Epithelial cell of proximal tubule (primary cell): ENCODE measurements at regions not wholly inside any gene's neighbourhood (a gene's known extent, or its start where the extent isn't known, plus 50 kb on each side); places are given as distances from the start of the nearest gene placed in this dataset.
"Not testable (repeated sequence)": the region's sequence is repeated elsewhere in the genome, so short reads cannot be mapped to it uniquely, and the experiment has no call there.

Source experiments
- DNase-seq: peaks from one replicate; pipeline ENCODE4 v3.0.0-alpha.2; 2011; ENCODE audit warnings: low read depth
- H3K4me3 ChIP-seq: 2 replicates; pipeline ENCODE4 v1.5.1; 2011; ENCODE audit warnings: low read depth, mild to moderate bottlenecking, low read length
- TF ChIP-seq, protein P1 (sequence below): conservative IDR thresholded peaks from 2 replicates; pipeline ENCODE4 v1.5.1; 2012; ENCODE audit warnings: low read depth, mild to moderate bottlenecking, low read length

DNA sequence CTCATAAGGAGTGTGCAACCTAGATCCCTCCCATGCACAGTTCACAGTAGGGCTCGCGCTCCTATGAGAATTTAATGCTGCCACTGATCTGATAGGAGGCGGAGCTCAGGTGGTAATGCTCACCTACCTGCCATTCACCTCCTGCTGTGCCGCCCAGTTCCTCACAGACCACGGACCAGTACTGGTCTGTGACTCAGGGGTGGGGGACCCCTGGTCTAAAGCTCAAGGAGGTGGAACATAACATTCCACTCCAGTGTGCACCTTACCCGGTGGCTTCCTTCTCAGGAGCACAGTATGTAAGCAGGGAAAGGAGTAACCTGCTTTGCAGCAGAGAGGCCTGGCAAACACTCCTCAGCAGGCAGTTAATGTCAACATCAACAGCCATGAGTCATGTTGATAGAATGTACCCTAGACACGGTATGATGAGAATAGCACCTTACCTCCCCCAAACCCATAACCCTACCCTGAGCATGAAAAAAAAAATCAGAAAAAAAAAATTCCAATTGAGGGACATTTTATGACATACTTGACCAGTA is 273.5 kb downstream of the FGFR2 start:
- peak; percentile 52 for DNase-seq
- TF ChIP-seq, protein P1, sequence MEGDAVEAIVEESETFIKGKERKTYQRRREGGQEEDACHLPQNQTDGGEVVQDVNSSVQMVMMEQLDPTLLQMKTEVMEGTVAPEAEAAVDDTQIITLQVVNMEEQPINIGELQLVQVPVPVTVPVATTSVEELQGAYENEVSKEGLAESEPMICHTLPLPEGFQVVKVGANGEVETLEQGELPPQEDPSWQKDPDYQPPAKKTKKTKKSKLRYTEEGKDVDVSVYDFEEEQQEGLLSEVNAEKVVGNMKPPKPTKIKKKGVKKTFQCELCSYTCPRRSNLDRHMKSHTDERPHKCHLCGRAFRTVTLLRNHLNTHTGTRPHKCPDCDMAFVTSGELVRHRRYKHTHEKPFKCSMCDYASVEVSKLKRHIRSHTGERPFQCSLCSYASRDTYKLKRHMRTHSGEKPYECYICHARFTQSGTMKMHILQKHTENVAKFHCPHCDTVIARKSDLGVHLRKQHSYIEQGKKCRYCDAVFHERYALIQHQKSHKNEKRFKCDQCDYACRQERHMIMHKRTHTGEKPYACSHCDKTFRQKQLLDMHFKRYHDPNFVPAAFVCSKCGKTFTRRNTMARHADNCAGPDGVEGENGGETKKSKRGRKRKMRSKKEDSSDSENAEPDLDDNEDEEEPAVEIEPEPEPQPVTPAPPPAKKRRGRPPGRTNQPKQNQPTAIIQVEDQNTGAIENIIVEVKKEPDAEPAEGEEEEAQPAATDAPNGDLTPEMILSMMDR = no peak
- no peak overlapping the region for H3K4me3 ChIP-seq

DNA sequence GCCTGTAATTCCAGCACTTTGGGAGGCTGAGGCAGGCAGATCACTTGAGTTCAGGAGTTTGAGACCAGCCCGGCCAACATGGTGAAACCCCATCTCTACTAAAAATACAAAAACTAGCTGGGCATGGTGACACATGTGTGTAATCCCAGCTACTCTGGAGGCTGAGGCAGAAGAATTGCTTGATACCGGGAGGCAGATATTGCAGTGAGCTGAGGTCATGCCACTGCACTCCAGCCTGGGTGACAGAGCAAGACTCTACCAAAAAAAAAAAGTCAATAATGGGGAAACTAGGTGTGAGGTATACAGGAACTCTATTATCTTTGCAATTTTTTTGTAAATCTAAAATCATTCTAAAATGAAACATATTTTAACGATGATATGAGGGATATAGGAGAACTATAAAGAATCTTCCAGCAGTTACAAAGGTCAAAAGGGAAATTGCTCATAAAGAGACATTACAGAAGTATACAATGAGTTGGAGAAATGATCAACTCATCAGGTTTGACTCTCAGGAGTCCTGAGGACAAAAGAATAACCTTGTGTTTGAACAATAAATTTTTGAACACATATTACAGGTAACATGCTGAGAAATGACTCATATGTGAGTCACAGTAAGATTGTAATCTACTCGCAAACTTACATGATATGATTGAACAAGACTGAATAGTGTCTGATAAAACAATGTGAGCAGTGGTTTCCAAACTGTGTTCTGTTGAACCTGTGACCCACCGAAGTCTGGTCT is 272.6 kb downstream of the FGFR2 start:
- TF ChIP-seq, protein P1 = no peak
- no peak overlapping the region for H3K4me3 ChIP-seq
- no peak for DNase-seq

DNA sequence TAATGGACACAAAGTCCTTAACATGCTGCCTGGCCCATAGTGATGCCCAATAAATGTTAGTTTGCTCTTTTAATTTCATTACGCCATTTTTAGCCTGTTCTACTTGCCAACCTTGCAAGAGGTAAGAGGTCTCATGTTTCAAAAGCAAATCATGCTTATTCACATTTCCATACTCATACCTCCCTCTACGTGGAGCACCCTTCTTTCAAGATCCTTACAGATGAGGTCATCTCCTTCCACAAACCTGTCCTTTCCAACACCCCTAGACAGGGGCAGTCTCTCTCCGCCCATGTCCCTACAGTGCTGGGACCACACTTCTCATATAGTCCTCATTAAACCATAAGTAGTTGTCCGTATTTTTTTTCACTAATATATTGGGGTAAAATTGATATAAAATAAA is 271.3 kb downstream of the FGFR2 start:
- DNase-seq = no peak

DNA sequence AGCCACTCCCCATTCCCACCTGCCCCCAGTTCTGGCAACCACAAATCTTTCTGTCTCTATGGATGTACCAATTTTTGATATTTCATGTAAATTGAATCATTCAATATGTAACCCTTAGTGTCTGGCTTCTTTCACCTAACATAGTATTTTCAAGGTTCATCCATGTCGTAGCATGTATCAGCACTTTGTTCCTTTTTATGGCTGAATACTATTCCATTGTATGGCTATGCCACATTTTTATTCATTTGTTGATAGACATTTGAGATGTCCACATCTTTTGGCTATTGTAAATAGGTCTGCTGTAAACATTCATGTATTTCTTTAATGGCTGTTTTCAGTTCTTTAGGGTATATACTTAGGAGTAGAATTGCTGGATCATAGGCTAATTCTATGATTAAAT is 270.5 kb downstream of the FGFR2 start:
- TF ChIP-seq, protein P1 = no peak
- DNase-seq = no peak
- no peak overlapping the region for H3K4me3 ChIP-seq

More for the DNA sequence above, 271.3 kb downstream of the FGFR2 start:
- TF ChIP-seq, protein P1 = no peak
- H3K4me3 ChIP-seq = no peak overlapping the region

DNA sequence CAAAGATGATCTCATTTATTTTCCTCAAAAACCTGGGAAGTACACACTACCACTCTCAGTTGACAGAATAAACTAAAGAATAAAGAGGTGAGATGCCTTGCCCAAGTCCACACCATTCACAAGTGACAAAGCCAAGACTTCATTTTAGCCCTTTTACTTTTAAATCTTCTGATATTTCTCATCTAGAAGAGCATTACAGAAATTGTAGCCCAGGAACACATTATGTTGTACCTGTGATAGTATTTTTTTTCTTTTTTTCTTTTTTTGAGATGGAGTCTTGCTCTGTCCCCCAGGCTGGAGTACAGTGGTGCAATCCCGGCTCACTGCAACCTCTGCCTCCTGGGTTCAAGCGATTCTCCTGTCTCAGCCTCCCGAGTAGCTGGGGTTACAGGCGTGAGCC is 268.6 kb downstream of the FGFR2 start:
- DNase-seq = not testable (repeated sequence)

DNA sequence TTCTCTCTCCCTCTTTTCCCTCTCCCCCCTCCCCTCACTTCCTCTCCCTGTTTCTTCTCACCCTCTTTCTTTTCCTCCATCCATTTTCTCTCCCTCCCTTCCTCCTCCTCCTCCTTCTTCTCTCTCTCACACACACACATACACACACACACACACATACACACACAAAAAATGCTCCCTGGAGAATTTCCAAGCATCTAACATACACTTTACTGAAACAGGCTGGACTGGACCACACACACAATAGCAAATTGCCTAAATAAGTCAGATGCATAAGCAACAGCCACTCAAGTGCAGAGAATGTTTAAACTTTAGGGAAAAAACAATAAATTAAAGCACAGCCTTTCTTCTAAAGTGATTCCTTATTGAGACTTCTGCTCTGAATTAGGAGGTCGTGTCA is 267.7 kb downstream of the FGFR2 start:
- TF ChIP-seq, protein P1 = no peak
- H3K4me3 ChIP-seq = no peak overlapping the region
- no peak for DNase-seq

More for the DNA sequence above, 268.6 kb downstream of the FGFR2 start:
- H3K4me3 ChIP-seq = not testable (repeated sequence)

DNA sequence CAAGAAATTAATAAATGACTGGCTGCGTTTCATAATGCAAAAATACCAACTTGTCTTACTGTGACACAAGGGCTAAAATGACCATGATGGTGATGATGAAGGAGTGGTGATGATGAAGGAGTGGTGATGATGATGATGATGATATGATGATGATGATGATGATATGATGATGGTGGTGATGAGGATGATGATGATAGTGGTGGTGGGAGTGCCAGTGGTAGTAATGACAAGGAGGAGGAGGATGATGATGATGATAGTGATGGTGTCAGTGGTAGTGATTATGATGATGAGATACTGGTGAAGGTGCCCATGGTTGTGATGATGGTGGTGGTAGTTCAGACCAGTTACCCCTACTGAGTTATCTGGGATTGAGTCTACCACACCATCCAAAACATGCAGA is 265.9 kb downstream of the FGFR2 start:
- no peak for DNase-seq
- no peak overlapping the region for H3K4me3 ChIP-seq
- TF ChIP-seq, protein P1 = no peak
